HEK293 (cell line): ENCODE measurements at regions not wholly inside any gene's neighbourhood (a gene's known extent, or its start where the extent isn't known, plus 50 kb on each side); places are given as distances from the start of the nearest gene placed in this dataset.

ENCODE experiments used
- CTCF ChIA-PET: fragments of 350-600 bp; formaldehyde crosslinking; extraction: SDS; loops from one replicate; lab custom pipeline; 2021; ENCODE audit warnings: antibody characterized with exemption; lab: Yijun Ruan, JAX
- POLR2A ChIA-PET: fragments of 300-600 bp; formaldehyde crosslinking; extraction: SDS; loops from one replicate; lab custom pipeline; 2020; ENCODE audit warnings: antibody characterized with exemption, inconsistent platforms; lab: Yijun Ruan, JAX
- H3K27ac ChIP-seq: fragments of 200-500 bp; sonication (Bioruptor generic); 2 replicates; pipeline ENCODE4 v1.5.1; 2014; ENCODE audit warnings: low read depth, low read length, control low read depth, inconsistent platforms; ENCODE audit errors: extremely low read depth
- H3K36me3 ChIP-seq, 2 experiments: fragments of 200-500 bp in 1 of 2; sonication (Bioruptor generic) in 1 of 2; 1 replicate in 1 of 2; 2 replicates in 1 of 2; pipeline ENCODE4 v1.5.1; 2014 to 2017; ENCODE audit warnings: inconsistent platforms in 2 of 2, low read length in 2 of 2; ENCODE audit not compliant: control insufficient read depth in 2 of 2, insufficient read depth in 1 of 2
- H3K4me1 ChIP-seq: fragments of 200-500 bp; sonication (Bioruptor generic); 2 replicates; pipeline ENCODE4 v1.5.1; 2014; ENCODE audit warnings: mild to moderate bottlenecking, low read length, inconsistent platforms; ENCODE audit not compliant: control insufficient read depth, insufficient read depth
- H3K4me3 ChIP-seq: 2 replicates; pipeline ENCODE4 v1.5.1; 2011; ENCODE audit warnings: low read depth, mild to moderate bottlenecking, control low read depth, low read length, moderate library complexity
- H3K9me3 ChIP-seq: fragments of 200-500 bp; sonication (Bioruptor generic); 2 replicates; pipeline ENCODE4 v1.5.1; 2014; ENCODE audit warnings: low read depth, low read length, inconsistent platforms; ENCODE audit not compliant: control insufficient read depth, insufficient read depth
- CTCF ChIP-seq: fragments of 450-650 bp; formaldehyde crosslinking; IDR thresholded peaks from 2 replicates; pipeline ENCODE4 v1.5.1; 2016; ENCODE audit warnings: missing biosample characterization, missing genetic modification characterization
- MYNN ChIP-seq: fragments of 450-650 bp; formaldehyde crosslinking; IDR thresholded peaks from 2 replicates; pipeline ENCODE4 v1.5.1; 2016; ENCODE audit warnings: missing biosample characterization, missing genetic modification characterization, borderline replicate concordance
- REPIN1 ChIP-seq: fragments of 450-650 bp; formaldehyde crosslinking; IDR thresholded peaks from 2 replicates; pipeline ENCODE4 v1.5.1; 2017; ENCODE audit warnings: missing biosample characterization, missing genetic modification characterization, low read depth
- SP7 ChIP-seq: fragments of 450-650 bp; formaldehyde crosslinking; IDR thresholded peaks from 2 replicates; pipeline ENCODE4 v1.5.1; 2016; ENCODE audit warnings: missing biosample characterization, missing genetic modification characterization
- WT1 ChIP-seq: fragments of 450-650 bp; formaldehyde crosslinking; IDR thresholded peaks from 2 replicates; pipeline ENCODE4 v1.5.1; 2016; ENCODE audit warnings: missing biosample characterization, missing genetic modification characterization
- ZBTB26 ChIP-seq: fragments of 450-650 bp; formaldehyde crosslinking; optimal IDR thresholded peaks from 2 replicates; pipeline ENCODE3; 2016; ENCODE audit warnings: missing biosample characterization, mild to moderate bottlenecking, missing genetic modification characterization
- ZBTB48 ChIP-seq: fragments of 450-650 bp; formaldehyde crosslinking; IDR thresholded peaks from 2 replicates; pipeline ENCODE4 v1.5.1; 2016; ENCODE audit warnings: missing biosample characterization, missing genetic modification characterization
- ZBTB6 ChIP-seq: fragments of 450-650 bp; formaldehyde crosslinking; IDR thresholded peaks from 2 replicates; pipeline ENCODE4 v1.5.1; 2017; ENCODE audit warnings: missing biosample characterization, missing genetic modification characterization
- ZNF121 ChIP-seq: fragments of 450-650 bp; formaldehyde crosslinking; IDR thresholded peaks from 2 replicates; pipeline ENCODE4 v1.5.1; 2016; ENCODE audit warnings: missing biosample characterization, missing genetic modification characterization
- ZNF132 ChIP-seq: fragments of 450-650 bp; formaldehyde crosslinking; IDR thresholded peaks from 2 replicates; pipeline ENCODE4 v1.5.1; 2017; ENCODE audit warnings: missing biosample characterization, missing genetic modification characterization, borderline replicate concordance
- ZNF302 ChIP-seq: fragments of 450-650 bp; formaldehyde crosslinking; IDR thresholded peaks from 2 replicates; pipeline ENCODE4 v1.5.1; 2016; ENCODE audit warnings: missing biosample characterization, missing genetic modification characterization, low read depth
- ZNF366 ChIP-seq: fragments of 450-650 bp; formaldehyde crosslinking; conservative IDR thresholded peaks from 2 replicates; pipeline ENCODE4 v1.5.1; 2016; ENCODE audit warnings: missing biosample characterization, missing genetic modification characterization
- ZNF391 ChIP-seq: fragments of 450-650 bp; formaldehyde crosslinking; IDR thresholded peaks from 2 replicates; pipeline ENCODE4 v1.5.1; 2016; ENCODE audit warnings: low read depth, missing biosample characterization, missing genetic modification characterization, borderline replicate concordance
- ZNF423 ChIP-seq: fragments of 450-650 bp; formaldehyde crosslinking; IDR thresholded peaks from 2 replicates; pipeline ENCODE4 v1.5.1; 2016; ENCODE audit warnings: missing biosample characterization, missing genetic modification characterization
- ZNF48 ChIP-seq: fragments of 450-650 bp; formaldehyde crosslinking; IDR thresholded peaks from 2 replicates; pipeline ENCODE4 v1.5.1; 2016; ENCODE audit warnings: missing biosample characterization, missing genetic modification characterization
- ZNF560 ChIP-seq: fragments of 450-650 bp; formaldehyde crosslinking; IDR thresholded peaks from 2 replicates; pipeline ENCODE4 v1.5.1; 2017; ENCODE audit warnings: missing biosample characterization, missing genetic modification characterization, borderline replicate concordance
- ZSCAN23 ChIP-seq: fragments of 450-650 bp; formaldehyde crosslinking; IDR thresholded peaks from 2 replicates; pipeline ENCODE4 v1.5.1; 2016; ENCODE audit warnings: missing biosample characterization, missing genetic modification characterization
- ZSCAN4 ChIP-seq: fragments of 450-650 bp; formaldehyde crosslinking; IDR thresholded peaks from 2 replicates; pipeline ENCODE4 v1.5.1; 2017; ENCODE audit warnings: missing biosample characterization, missing genetic modification characterization
- ZSCAN5A ChIP-seq: fragments of 450-650 bp; formaldehyde crosslinking; IDR thresholded peaks from 2 replicates; pipeline ENCODE4 v1.5.1; 2016; ENCODE audit warnings: missing biosample characterization, missing genetic modification characterization

GRCh38 chr18:65230311-65230710 lies 520.5 kb upstream of the CDH7 start:
- no peak overlapping the region for H3K27ac ChIP-seq
- ChIA-PET CTCF (no interaction called here), POLR2A (no interaction called here)
- H3K4me3 ChIP-seq, result no peak overlapping the region
- TF ChIP-seq ZBTB48 (tag by site-specific recombination), result no peak
- TF ChIP-seq ZNF366 (tag by site-specific recombination), result no peak
- no peak for TF ChIP-seq ZNF121
- TF ChIP-seq ZNF391 (tag by site-specific recombination), result no peak
- TF ChIP-seq ZBTB26 (tag by site-specific recombination), result no peak
- TF ChIP-seq MYNN, result no peak
- no peak for TF ChIP-seq WT1
- no peak for TF ChIP-seq ZSCAN5A (tag by site-specific recombination)
- TF ChIP-seq ZNF302, result no peak
- TF ChIP-seq ZSCAN23 (tag by site-specific recombination), result no peak
- H3K9me3 ChIP-seq, result no peaks in the 10 kb centered on the region
- H3K4me1 ChIP-seq, result no peaks in the 10 kb centered on the region
- no peaks in the 10 kb centered on the region for H3K36me3 ChIP-seq

GRCh38 chr18:65227970-65228369 lies 522.8 kb upstream of the CDH7 start:
- ChIA-PET POLR2A (no interaction called here), CTCF (no interaction called here)
- Histone ChIP-seq H3K4me3 (no peak overlapping the region), H3K27ac (no peak overlapping the region), H3K36me3 (no peaks in the 10 kb centered on the region), H3K4me1 (no peaks in the 10 kb centered on the region), H3K9me3 (no peaks in the 10 kb centered on the region)
- TF ChIP-seq ZBTB6, result no peak
- no peak for TF ChIP-seq ZNF560 (tag by site-specific recombination)
- TF ChIP-seq ZSCAN4 (tag by site-specific recombination), result no peak
- no peak for TF ChIP-seq ZNF423 (tag by site-specific recombination)
- TF ChIP-seq SP7 (tag by site-specific recombination), result no peak
- TF ChIP-seq CTCF, result no peak
- TF ChIP-seq ZNF48 (tag by site-specific recombination), result no peak
- no peak for TF ChIP-seq REPIN1 (tag by site-specific recombination)
- TF ChIP-seq ZNF132 (tag by site-specific recombination), result no peak
